IPS-NIHi7 (cell line): ENCODE measurements at regions not wholly inside any gene's neighbourhood (a gene's known extent, or its start where the extent isn't known, plus 50 kb on each side); places are given as distances from the start of the nearest gene placed in this dataset.
"Not testable (repeated sequence)": the region's sequence is repeated elsewhere in the genome, so short reads cannot be mapped to it uniquely, and the experiment has no call there.

Source experiments
- DNase-seq: peaks from one replicate; pipeline ENCODE4 v3.0.0; 2012; ENCODE audit warnings: mixed read lengths; ENCODE audit errors: extremely low spot score

GRCh38 chr4:8675906-8676305 lies 83.3 kb downstream of the CPZ start:
- no peak for DNase-seq

- peak; percentile 97 for DNase-seq
Measured at GRCh38 chr4:8675383-8675782, 82.8 kb downstream of the CPZ start.

- DNase-seq = no peak
Measured at GRCh38 chr4:8674311-8674885, 81.8 kb downstream of the CPZ start.

GRCh38 chr4:8673106-8673505 lies 80.5 kb downstream of the CPZ start:
- not testable (repeated sequence) for DNase-seq

- no peak for DNase-seq
Measured at GRCh38 chr4:8672486-8672885, 79.9 kb downstream of the CPZ start.

GRCh38 chr4:8671712-8672290 lies 79.2 kb downstream of the CPZ start:
- DNase-seq = no peak
